ENCODE measurements at regions not wholly inside any gene's neighbourhood (a gene's known extent, or its start where the extent isn't known, plus 50 kb on each side); places are given as distances from the start of the nearest gene placed in this dataset.

- no peak overlapping the region for H2BK15ac ChIP-seq (ENCODE audit: low read depth, low read length)
- no peaks in the 10 kb centered on the region for H3K4me1 ChIP-seq (ENCODE audit: insufficient read depth, low read length)
- no peaks in the 10 kb centered on the region for H3K79me2 ChIP-seq (ENCODE audit: insufficient read depth, low read length)
- no peak overlapping the region for H3K18ac ChIP-seq (ENCODE audit: insufficient read length, low read depth, low read length)
- no peaks in the 10 kb centered on the region for H3K27me3 ChIP-seq (ENCODE audit: insufficient read depth, low read length)
- H3K23me2 ChIP-seq (ENCODE audit: insufficient read length, low read depth, low read length, poor library complexity, severe bottlenecking): no peaks in the 10 kb centered on the region
- H3K4ac ChIP-seq (ENCODE audit: low read depth, low read length): no peak overlapping the region
- no peaks in the 10 kb centered on the region for H3K9me3 ChIP-seq (ENCODE audit: control insufficient read depth, low read depth, low read length)
- H2BK5ac ChIP-seq (ENCODE audit: insufficient read length, low read length): no peak overlapping the region
- H4K91ac ChIP-seq (ENCODE audit: insufficient read length, low read depth, low read length): no peak overlapping the region
- H3K14ac ChIP-seq (ENCODE audit: insufficient read depth, low read length): no peak overlapping the region
- no peak overlapping the region for H2BK12ac ChIP-seq (ENCODE audit: insufficient read length, low read depth, low read length)
- no peak overlapping the region for H2AK5ac ChIP-seq (ENCODE audit: insufficient read length, low read length)
- no peak overlapping the region for H3K56ac ChIP-seq (ENCODE audit: insufficient read length, low read depth, low read length)
- H2BK20ac ChIP-seq (ENCODE audit: low read depth, low read length, poor library complexity, severe bottlenecking): no peak overlapping the region
- H3K4me3 Mint-ChIP-seq: no peak overlapping the region
- H2AFZ ChIP-seq (ENCODE audit: low read length): no peak overlapping the region
- no peaks in the 10 kb centered on the region for H3K79me1 ChIP-seq (ENCODE audit: insufficient read depth, low read depth, low read length, poor library complexity, severe bottlenecking)
- H3K27me3 Mint-ChIP-seq (ENCODE audit: low read depth): peaks cover 14% of the 10 kb centered on the region
- H3K27ac Mint-ChIP-seq: no peak overlapping the region
- TF ChIP-seq, protein P1, sequence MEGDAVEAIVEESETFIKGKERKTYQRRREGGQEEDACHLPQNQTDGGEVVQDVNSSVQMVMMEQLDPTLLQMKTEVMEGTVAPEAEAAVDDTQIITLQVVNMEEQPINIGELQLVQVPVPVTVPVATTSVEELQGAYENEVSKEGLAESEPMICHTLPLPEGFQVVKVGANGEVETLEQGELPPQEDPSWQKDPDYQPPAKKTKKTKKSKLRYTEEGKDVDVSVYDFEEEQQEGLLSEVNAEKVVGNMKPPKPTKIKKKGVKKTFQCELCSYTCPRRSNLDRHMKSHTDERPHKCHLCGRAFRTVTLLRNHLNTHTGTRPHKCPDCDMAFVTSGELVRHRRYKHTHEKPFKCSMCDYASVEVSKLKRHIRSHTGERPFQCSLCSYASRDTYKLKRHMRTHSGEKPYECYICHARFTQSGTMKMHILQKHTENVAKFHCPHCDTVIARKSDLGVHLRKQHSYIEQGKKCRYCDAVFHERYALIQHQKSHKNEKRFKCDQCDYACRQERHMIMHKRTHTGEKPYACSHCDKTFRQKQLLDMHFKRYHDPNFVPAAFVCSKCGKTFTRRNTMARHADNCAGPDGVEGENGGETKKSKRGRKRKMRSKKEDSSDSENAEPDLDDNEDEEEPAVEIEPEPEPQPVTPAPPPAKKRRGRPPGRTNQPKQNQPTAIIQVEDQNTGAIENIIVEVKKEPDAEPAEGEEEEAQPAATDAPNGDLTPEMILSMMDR (conservative IDR thresholded peaks at IDR 0.05): no peak
- H3K9ac ChIP-seq (ENCODE audit: extremely low read depth, insufficient read length, low read length): no peak overlapping the region
- H3K4me2 ChIP-seq (ENCODE audit: insufficient read depth, insufficient read length, low read length): no peak overlapping the region
- no peaks in the 10 kb centered on the region for H4K20me1 ChIP-seq (ENCODE audit: control insufficient read depth, insufficient read depth, insufficient read length)
- peaks cover 2 to 8% of the 10 kb centered on the region in 2 experiments; a peak in 2 of 5 replicates for H3K9me3 Mint-ChIP-seq
- no peak overlapping the region for H2BK120ac ChIP-seq (ENCODE audit: low read depth, low read length, poor library complexity, severe bottlenecking)
- no peak for DNase-seq
- WGBS (ENCODE audit: extremely low coverage, insufficient read length, low lambda C conversion rate): no CpG with 5 or more reads among the region's 6 CpGs
- H3K4me1 Mint-ChIP-seq: peaks cover 0 to 3% of the 10 kb centered on the region in 2 experiments; a peak in 1 of 4 replicates
- H3K36me3 Mint-ChIP-seq (ENCODE audit: insufficient read depth in 1 of 3, low read depth in 3 of 3): no peaks in the 10 kb centered on the region
- H3K23ac ChIP-seq (ENCODE audit: insufficient read length, low read depth, low read length): no peak overlapping the region
- H3K27ac ChIP-seq (ENCODE audit: insufficient read length, low read depth, low read length): no peak overlapping the region
- no peak overlapping the region for H3T11ph ChIP-seq (ENCODE audit: low read length)
- no peak overlapping the region for H4K8ac ChIP-seq (replicated peaks; ENCODE audit: insufficient read length, low read depth, low read length)
- H4K5ac ChIP-seq (ENCODE audit: insufficient read length, low read depth, low read length): no peak overlapping the region
These were observed 926.6 kb upstream of the TMEM132C start for GRCh38 chr12:127340381-127340780.

All from H9 (cell line).